HEK293 (cell line): ENCODE measurements at regions not wholly inside any gene's neighbourhood (a gene's known extent, or its start where the extent isn't known, plus 50 kb on each side); places are given as distances from the start of the nearest gene placed in this dataset.

Source experiments
- CTCF ChIA-PET: fragments of 350-600 bp; formaldehyde crosslinking; extraction: SDS; loops from one replicate; lab custom pipeline; 2021; ENCODE audit warnings: antibody characterized with exemption; lab: Yijun Ruan, JAX
- POLR2A ChIA-PET: fragments of 300-600 bp; formaldehyde crosslinking; extraction: SDS; loops from one replicate; lab custom pipeline; 2020; ENCODE audit warnings: antibody characterized with exemption, inconsistent platforms; lab: Yijun Ruan, JAX
- H3K27ac ChIP-seq: fragments of 200-500 bp; sonication (Bioruptor generic); 2 replicates; pipeline ENCODE4 v1.5.1; 2014; ENCODE audit warnings: low read depth, low read length, control low read depth, inconsistent platforms; ENCODE audit errors: extremely low read depth
- H3K36me3 ChIP-seq, 2 experiments: fragments of 200-500 bp in 1 of 2; sonication (Bioruptor generic) in 1 of 2; 1 replicate in 1 of 2; 2 replicates in 1 of 2; pipeline ENCODE4 v1.5.1; 2014 to 2017; ENCODE audit warnings: inconsistent platforms in 2 of 2, low read length in 2 of 2; ENCODE audit not compliant: control insufficient read depth in 2 of 2, insufficient read depth in 1 of 2
- H3K4me1 ChIP-seq: fragments of 200-500 bp; sonication (Bioruptor generic); 2 replicates; pipeline ENCODE4 v1.5.1; 2014; ENCODE audit warnings: mild to moderate bottlenecking, low read length, inconsistent platforms; ENCODE audit not compliant: control insufficient read depth, insufficient read depth
- H3K4me3 ChIP-seq: 2 replicates; pipeline ENCODE4 v1.5.1; 2011; ENCODE audit warnings: low read depth, mild to moderate bottlenecking, control low read depth, low read length, moderate library complexity
- H3K9me3 ChIP-seq: fragments of 200-500 bp; sonication (Bioruptor generic); 2 replicates; pipeline ENCODE4 v1.5.1; 2014; ENCODE audit warnings: low read depth, low read length, inconsistent platforms; ENCODE audit not compliant: control insufficient read depth, insufficient read depth
- KLF10 ChIP-seq: fragments of 450-650 bp; IDR thresholded peaks from 2 replicates; pipeline ENCODE4 v1.5.1; 2018; ENCODE audit warnings: missing biosample characterization, mild to moderate bottlenecking, missing genetic modification characterization
- MZF1 ChIP-seq: fragments of 450-650 bp; formaldehyde crosslinking; IDR thresholded peaks from 2 replicates; pipeline ENCODE4 v1.5.1; 2017; ENCODE audit warnings: missing biosample characterization, missing genetic modification characterization, borderline replicate concordance
- SP7 ChIP-seq: fragments of 450-650 bp; formaldehyde crosslinking; IDR thresholded peaks from 2 replicates; pipeline ENCODE4 v1.5.1; 2016; ENCODE audit warnings: missing biosample characterization, missing genetic modification characterization
- TRIM28 ChIP-seq: IDR thresholded peaks from 2 replicates; pipeline ENCODE4 v1.6.1; 2011; ENCODE audit warnings: low read length, control low read depth, borderline replicate concordance
- ZBTB26 ChIP-seq: fragments of 450-650 bp; formaldehyde crosslinking; optimal IDR thresholded peaks from 2 replicates; pipeline ENCODE3; 2016; ENCODE audit warnings: missing biosample characterization, mild to moderate bottlenecking, missing genetic modification characterization
- ZFP41 ChIP-seq: fragments of 450-650 bp; formaldehyde crosslinking; IDR thresholded peaks from 2 replicates; pipeline ENCODE4 v1.5.1; 2016; ENCODE audit warnings: missing biosample characterization, missing genetic modification characterization, borderline replicate concordance
- ZNF133 ChIP-seq: fragments of 450-650 bp; formaldehyde crosslinking; IDR thresholded peaks from 2 replicates; pipeline ENCODE4 v1.5.1; 2016; ENCODE audit warnings: missing biosample characterization, missing genetic modification characterization
- ZNF202 ChIP-seq: fragments of 450-650 bp; formaldehyde crosslinking; IDR thresholded peaks from 2 replicates; pipeline ENCODE4 v1.5.1; 2016; ENCODE audit warnings: missing biosample characterization, missing genetic modification characterization, borderline replicate concordance
- ZNF23 ChIP-seq: fragments of 450-650 bp; formaldehyde crosslinking; IDR thresholded peaks from 2 replicates; pipeline ENCODE4 v1.5.1; 2016; ENCODE audit warnings: missing biosample characterization, missing genetic modification characterization, borderline replicate concordance
- ZNF292 ChIP-seq: fragments of 450-650 bp; formaldehyde crosslinking; IDR thresholded peaks from 2 replicates; pipeline ENCODE4 v1.5.1; 2016; ENCODE audit warnings: low read depth, missing biosample characterization, missing genetic modification characterization, borderline replicate concordance
- ZNF311 ChIP-seq: fragments of 450-650 bp; formaldehyde crosslinking; IDR thresholded peaks from 2 replicates; pipeline ENCODE4 v1.5.1; 2017; ENCODE audit warnings: missing biosample characterization, missing genetic modification characterization, borderline replicate concordance
- ZNF423 ChIP-seq: fragments of 450-650 bp; formaldehyde crosslinking; IDR thresholded peaks from 2 replicates; pipeline ENCODE4 v1.5.1; 2016; ENCODE audit warnings: missing biosample characterization, missing genetic modification characterization
- ZNF510 ChIP-seq: fragments of 450-650 bp; formaldehyde crosslinking; IDR thresholded peaks from 2 replicates; pipeline ENCODE4 v1.5.1; 2018; ENCODE audit warnings: mild to moderate bottlenecking, missing genetic modification characterization, missing biosample characterization; ENCODE audit not compliant: insufficient replicate concordance
- ZNF544 ChIP-seq: fragments of 450-650 bp; formaldehyde crosslinking; IDR thresholded peaks from 2 replicates; pipeline ENCODE4 v1.5.0; 2017; ENCODE audit warnings: missing biosample characterization, missing genetic modification characterization
- ZNF555 ChIP-seq: fragments of 450-650 bp; formaldehyde crosslinking; conservative IDR thresholded peaks from 2 replicates; pipeline ENCODE4 v1.5.1; 2017; ENCODE audit warnings: missing biosample characterization, mild to moderate bottlenecking, missing genetic modification characterization, inconsistent platforms
- ZNF571 ChIP-seq: fragments of 450-650 bp; formaldehyde crosslinking; IDR thresholded peaks from 2 replicates; pipeline ENCODE4 v1.5.0; 2017; ENCODE audit warnings: missing biosample characterization, missing genetic modification characterization
- ZNF610 ChIP-seq: fragments of 450-650 bp; formaldehyde crosslinking; IDR thresholded peaks from 2 replicates; pipeline ENCODE4 v1.5.1; 2016; ENCODE audit warnings: missing biosample characterization, missing genetic modification characterization, borderline replicate concordance
- ZNF677 ChIP-seq: fragments of 450-650 bp; IDR thresholded peaks from 2 replicates; pipeline ENCODE4 v1.5.0; 2018; ENCODE audit warnings: missing biosample characterization, mild to moderate bottlenecking, missing genetic modification characterization, moderate library complexity
- TF ChIP-seq, protein P1 (sequence below): fragments of 450-650 bp; IDR thresholded peaks from 2 replicates; pipeline ENCODE4 v1.5.1; 2018; ENCODE audit warnings: missing biosample characterization, mild to moderate bottlenecking, missing genetic modification characterization
- TF ChIP-seq, protein P2 (sequence below): fragments of 450-650 bp; formaldehyde crosslinking; IDR thresholded peaks from 2 replicates; pipeline ENCODE4 v1.5.1; 2016; ENCODE audit warnings: missing biosample characterization, missing genetic modification characterization

- TF ChIP-seq, protein P1, sequence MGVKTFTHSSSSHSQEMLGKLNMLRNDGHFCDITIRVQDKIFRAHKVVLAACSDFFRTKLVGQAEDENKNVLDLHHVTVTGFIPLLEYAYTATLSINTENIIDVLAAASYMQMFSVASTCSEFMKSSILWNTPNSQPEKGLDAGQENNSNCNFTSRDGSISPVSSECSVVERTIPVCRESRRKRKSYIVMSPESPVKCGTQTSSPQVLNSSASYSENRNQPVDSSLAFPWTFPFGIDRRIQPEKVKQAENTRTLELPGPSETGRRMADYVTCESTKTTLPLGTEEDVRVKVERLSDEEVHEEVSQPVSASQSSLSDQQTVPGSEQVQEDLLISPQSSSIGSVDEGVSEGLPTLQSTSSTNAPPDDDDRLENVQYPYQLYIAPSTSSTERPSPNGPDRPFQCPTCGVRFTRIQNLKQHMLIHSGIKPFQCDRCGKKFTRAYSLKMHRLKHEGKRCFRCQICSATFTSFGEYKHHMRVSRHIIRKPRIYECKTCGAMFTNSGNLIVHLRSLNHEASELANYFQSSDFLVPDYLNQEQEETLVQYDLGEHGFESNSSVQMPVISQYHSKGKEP = no peak
Observed at GRCh38 chr1:8167936-8168335, 141.8 kb upstream of the ERRFI1 start (continued).

GRCh38 chr1:8166406-8166805, 140.3 kb upstream of the ERRFI1 start:
- CTCF ChIA-PET = interaction anchor here (0.7 to 1.4 kb wide), 5 partner anchors 11 to 135 kb away, joined by 3 to 6 read pairs (median 3); no protein-coding TSS in a partner anchor
- Histone ChIP-seq H3K9me3 (no peaks in the 10 kb centered on the region), H3K4me3 (no peak overlapping the region)
- POLR2A ChIA-PET = interaction anchor here (0.5 to 0.8 kb wide), 2 partner anchors 31 to 111 kb away, joined by 3 to 5 read pairs; no protein-coding TSS in a partner anchor
- no peak for TF ChIP-seq SP7 (tag by site-specific recombination)
- TF ChIP-seq, all 188 proteins: peak for 0
- H3K4me1 ChIP-seq = no peaks in the 10 kb centered on the region
- no peaks in the 10 kb centered on the region for H3K36me3 ChIP-seq
- no peak overlapping the region for H3K27ac ChIP-seq

- no peak overlapping the region for H3K4me3 ChIP-seq
- no peak overlapping the region for H3K27ac ChIP-seq
- CTCF ChIA-PET = interaction anchor here (0.6 to 1.4 kb wide), 10 partner anchors 10 to 592 kb away, joined by 3 to 6 read pairs (median 4); no protein-coding TSS in a partner anchor
- POLR2A ChIA-PET = interaction anchor here (0.5 to 0.8 kb wide), 2 partner anchors 32 to 110 kb away, joined by 3 to 5 read pairs; no protein-coding TSS in a partner anchor
- no peaks in the 10 kb centered on the region for H3K9me3 ChIP-seq
- no peaks in the 10 kb centered on the region for H3K36me3 ChIP-seq
- no peaks in the 10 kb centered on the region for H3K4me1 ChIP-seq
- no peak for TF ChIP-seq TRIM28
- no peak for TF ChIP-seq ZNF544
- TF ChIP-seq, protein P2, sequence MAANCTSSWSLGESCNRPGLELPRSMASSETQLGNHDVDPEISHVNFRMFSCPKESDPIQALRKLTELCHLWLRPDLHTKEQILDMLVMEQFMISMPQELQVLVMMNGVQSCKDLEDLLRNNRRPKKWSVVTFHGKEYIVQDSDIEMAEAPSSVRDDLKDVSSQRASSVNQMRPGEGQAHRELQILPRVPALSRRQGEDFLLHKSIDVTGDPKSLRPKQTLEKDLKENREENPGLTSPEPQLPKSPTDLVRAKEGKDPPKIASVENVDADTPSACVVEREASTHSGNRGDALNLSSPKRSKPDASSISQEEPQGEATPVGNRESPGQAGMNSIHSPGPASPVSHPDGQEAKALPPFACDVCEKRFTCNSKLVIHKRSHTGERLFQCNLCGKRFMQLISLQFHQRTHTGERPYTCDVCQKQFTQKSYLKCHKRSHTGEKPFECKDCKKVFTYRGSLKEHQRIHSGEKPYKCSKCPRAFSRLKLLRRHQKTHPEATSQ (tag by site-specific recombination) = peak; percentile 73; the same call in 1 of the 2 replicates
- no peak for TF ChIP-seq ZNF23 (tag by site-specific recombination)
- TF ChIP-seq ZNF311 (tag by site-specific recombination) = no peak
- no peak for TF ChIP-seq ZNF292 (tag by site-specific recombination)
- no peak for TF ChIP-seq ZFP41 (tag by site-specific recombination)
- TF ChIP-seq ZNF677 (tag by site-specific recombination) = no peak
- TF ChIP-seq ZBTB26 (tag by site-specific recombination) = no peak
- TF ChIP-seq ZNF510 (tag by site-specific recombination) = no peak
- TF ChIP-seq ZNF133 (tag by site-specific recombination) = no peak
- TF ChIP-seq ZNF555 (tag by site-specific recombination) = no peak
- no peak for TF ChIP-seq ZNF202 (tag by site-specific recombination)
- peak; percentile 47; the same call in 1 of the 2 replicates for TF ChIP-seq MZF1
- no peak for TF ChIP-seq ZNF423 (tag by site-specific recombination)
- TF ChIP-seq ZNF610 = 0 out of 2 replicates have a peak, but pooled peaks have one; percentile 12
- no peak for TF ChIP-seq ZNF571
- TF ChIP-seq KLF10 (tag by site-specific recombination) = no peak
Observed at GRCh38 chr1:8165595-8166360, 139.7 kb upstream of the ERRFI1 start.
